ENCODE measurements at regions not wholly inside any gene's neighbourhood (a gene's known extent, or its start where the extent isn't known, plus 50 kb on each side); places are given as distances from the start of the nearest gene placed in this dataset.

- Histone ChIP-seq H3K9me3 (ENCODE audit: insufficient read depth, low read length) (no peaks in the 10 kb centered on the region), H3K27me3 (ENCODE audit: low read length) (no peaks in the 10 kb centered on the region), H2AFZ (ENCODE audit: low read depth, low read length, severe bottlenecking) (no peak overlapping the region), H3K9ac (ENCODE audit: low read length) (no peak overlapping the region), H3K27ac (ENCODE audit: low read depth, low read length) (no peak overlapping the region), H3K79me2 (ENCODE audit: insufficient read depth, low read length) (no peaks in the 10 kb centered on the region), H3K4me3 (ENCODE audit: insufficient read depth, low read length, poor library complexity, severe bottlenecking) (no peak overlapping the region), H3K36me3 (ENCODE audit: low read length) (no peaks in the 10 kb centered on the region), H4K20me1 (ENCODE audit: low read depth, low read length) (no peaks in the 10 kb centered on the region), H3K9me2 (replicated peaks; ENCODE audit: insufficient read depth, low read length) (no peaks in the 10 kb centered on the region), H3K4me2 (ENCODE audit: low read depth, low read length, poor library complexity, severe bottlenecking) (no peak overlapping the region), H3F3A (ENCODE audit: insufficient read depth) (no peaks in the 10 kb centered on the region)
- TF ChIP-seq CTCF (IDR thresholded peaks at IDR 0.05; ENCODE audit: insufficient read depth, low read length, poor library complexity, severe bottlenecking): no peak
Measured at GRCh38 chr2:30096451-30096850, 50.4 kb upstream of the YPEL5 start.

All from SU-DHL-6 (cell line).